ENCODE measurements at regions not wholly inside any gene's neighbourhood (a gene's known extent, or its start where the extent isn't known, plus 50 kb on each side); places are given as distances from the start of the nearest gene placed in this dataset.

DNA sequence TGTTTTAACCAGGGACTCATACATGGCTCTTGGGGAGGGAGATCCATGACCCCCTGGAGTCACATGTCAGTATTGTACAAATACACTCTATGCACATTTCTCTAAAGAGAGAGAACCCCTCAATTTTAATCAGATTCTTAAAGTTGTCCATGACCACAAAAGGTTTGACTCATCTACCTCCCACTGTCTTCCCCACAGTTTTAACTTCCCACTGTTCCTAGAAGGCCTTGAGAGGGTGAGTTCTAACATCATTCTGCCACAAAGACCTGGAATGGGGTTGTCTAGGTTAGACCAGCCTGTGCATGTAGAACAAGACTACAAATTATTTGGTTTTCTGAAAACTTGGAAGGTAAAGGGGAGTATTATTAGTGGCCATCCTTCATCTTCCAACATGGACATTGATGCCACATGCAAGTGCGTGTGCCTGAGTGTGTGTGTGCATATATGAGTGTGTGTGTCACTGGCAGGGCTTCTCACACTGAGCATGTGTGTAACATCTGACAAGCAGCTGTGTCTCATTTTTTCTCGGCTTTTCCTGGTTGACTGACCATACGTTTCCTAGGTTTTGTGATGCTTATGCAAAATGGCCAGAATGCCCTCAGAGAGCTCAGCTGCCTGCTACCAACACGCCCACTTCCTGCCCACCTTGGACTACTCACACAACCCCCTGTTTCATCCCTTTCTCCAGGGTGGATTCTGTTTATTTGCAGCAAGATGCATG is 94.6 kb upstream of the LGALSL start:
- Histone ChIP-seq H3K36me3 (ENCODE audit: control insufficient read depth, insufficient read depth, low read length) (no peaks in the 10 kb centered on the region), H2AFZ (ENCODE audit: low read length) (peak overlapping the region; percentile 59), H3K79me2 (ENCODE audit: control insufficient read depth, insufficient read depth, low read length) (no peaks in the 10 kb centered on the region), H3K4me3 (replicated peaks in 1 of 4; ENCODE audit: control extremely low read depth in 1 of 4, insufficient read depth in 1 of 4, low read depth in 3 of 4, low read length in 4 of 4) (no peak overlapping the region), H3K27ac (ENCODE audit: insufficient read depth, low read length) (peak overlapping the region; percentile 29), H3K4me2 (ENCODE audit: extremely low read depth, insufficient read depth, low read length) (peak overlapping the region; percentile 44), H3K9me3 (ENCODE audit: control insufficient read depth, insufficient read depth, low read depth, low read length) (no peaks in the 10 kb centered on the region), H3K4me1 (ENCODE audit: control insufficient read depth, extremely low read depth, insufficient read depth, low read length) (peaks cover 17% of the 10 kb centered on the region), H3K9ac (ENCODE audit: insufficient read depth, low read length) (no peak overlapping the region), H3K27me3 (ENCODE audit: control insufficient read depth, insufficient read depth, low read length) (peaks cover 13% of the 10 kb centered on the region), H4K20me1 (ENCODE audit: control insufficient read depth, extremely low read depth, insufficient read depth, low read length) (no peaks in the 10 kb centered on the region)
- TF ChIP-seq, protein P1, sequence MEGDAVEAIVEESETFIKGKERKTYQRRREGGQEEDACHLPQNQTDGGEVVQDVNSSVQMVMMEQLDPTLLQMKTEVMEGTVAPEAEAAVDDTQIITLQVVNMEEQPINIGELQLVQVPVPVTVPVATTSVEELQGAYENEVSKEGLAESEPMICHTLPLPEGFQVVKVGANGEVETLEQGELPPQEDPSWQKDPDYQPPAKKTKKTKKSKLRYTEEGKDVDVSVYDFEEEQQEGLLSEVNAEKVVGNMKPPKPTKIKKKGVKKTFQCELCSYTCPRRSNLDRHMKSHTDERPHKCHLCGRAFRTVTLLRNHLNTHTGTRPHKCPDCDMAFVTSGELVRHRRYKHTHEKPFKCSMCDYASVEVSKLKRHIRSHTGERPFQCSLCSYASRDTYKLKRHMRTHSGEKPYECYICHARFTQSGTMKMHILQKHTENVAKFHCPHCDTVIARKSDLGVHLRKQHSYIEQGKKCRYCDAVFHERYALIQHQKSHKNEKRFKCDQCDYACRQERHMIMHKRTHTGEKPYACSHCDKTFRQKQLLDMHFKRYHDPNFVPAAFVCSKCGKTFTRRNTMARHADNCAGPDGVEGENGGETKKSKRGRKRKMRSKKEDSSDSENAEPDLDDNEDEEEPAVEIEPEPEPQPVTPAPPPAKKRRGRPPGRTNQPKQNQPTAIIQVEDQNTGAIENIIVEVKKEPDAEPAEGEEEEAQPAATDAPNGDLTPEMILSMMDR (conservative IDR thresholded peaks at IDR 0.05 in 1 of 2, IDR thresholded peaks at IDR 0.05 in 1 of 2; ENCODE audit: low read depth in 1 of 2, low read length in 2 of 2) = no peak
- TF ChIP-seq EZH2 (IDR thresholded peaks at IDR 0.05; ENCODE audit: low read length, missing control alignments) = no peak
- DNase-seq (ENCODE audit: low read depth in 2 of 2) = peak; percentile 34 to 70

DNA sequence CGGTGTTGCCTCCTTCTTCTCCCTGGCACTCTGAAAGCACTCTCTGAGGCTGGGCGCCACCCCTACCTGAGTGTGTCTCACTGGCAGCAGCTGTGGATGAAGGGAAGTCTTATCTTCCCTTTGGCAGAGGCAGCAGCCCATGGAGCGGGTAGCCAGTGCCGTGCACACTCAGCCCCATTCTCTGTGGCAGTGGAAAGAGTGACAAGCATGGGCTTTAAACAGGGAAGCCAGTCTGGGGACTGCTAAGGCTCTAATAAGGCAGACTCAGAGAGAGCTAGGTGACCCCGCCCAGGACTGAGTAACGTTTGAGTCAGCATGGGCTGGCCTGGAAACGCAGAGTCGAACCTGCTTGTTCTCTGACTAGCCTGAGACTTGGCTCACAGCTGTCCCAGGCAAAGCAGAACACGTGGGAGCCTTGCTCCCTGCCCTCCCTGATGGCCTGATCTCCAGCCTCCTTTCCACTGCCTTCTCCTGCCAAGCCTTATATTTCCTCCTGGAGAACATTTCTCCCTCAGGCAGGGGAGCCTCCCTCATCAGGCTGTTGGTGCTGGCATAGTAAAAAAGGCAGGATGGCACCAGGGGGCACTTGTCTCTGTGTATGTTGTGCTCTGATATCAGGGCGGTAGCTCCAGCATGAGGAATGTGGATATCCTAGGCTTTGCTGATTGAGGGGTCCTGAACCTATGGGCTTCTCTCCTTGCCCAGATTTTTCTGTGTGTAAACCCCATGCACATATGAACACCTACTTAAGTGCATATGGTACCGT is 93.9 kb upstream of the LGALSL start:
- H3K4me3 ChIP-seq (replicated peaks in 1 of 4; ENCODE audit: control extremely low read depth in 1 of 4, insufficient read depth in 1 of 4, low read depth in 3 of 4, low read length in 4 of 4) = no peak overlapping the region
- H3K9me3 ChIP-seq (ENCODE audit: control insufficient read depth, insufficient read depth, low read depth, low read length) = no peaks in the 10 kb centered on the region
- DNase-seq (ENCODE audit: low read depth in 2 of 2) = peak; percentile 94 to 95
- peak overlapping the region; percentile 29 for H3K27ac ChIP-seq (ENCODE audit: insufficient read depth, low read length)
- peaks cover 15% of the 10 kb centered on the region for H3K4me1 ChIP-seq (ENCODE audit: control insufficient read depth, extremely low read depth, insufficient read depth, low read length)
- H3K4me2 ChIP-seq (ENCODE audit: extremely low read depth, insufficient read depth, low read length) = peak overlapping the region; percentile 44
- H3K79me2 ChIP-seq (ENCODE audit: control insufficient read depth, insufficient read depth, low read length) = no peaks in the 10 kb centered on the region
- peaks cover 13% of the 10 kb centered on the region for H3K27me3 ChIP-seq (ENCODE audit: control insufficient read depth, insufficient read depth, low read length)
- H4K20me1 ChIP-seq (ENCODE audit: control insufficient read depth, extremely low read depth, insufficient read depth, low read length) = no peaks in the 10 kb centered on the region
- H3K36me3 ChIP-seq (ENCODE audit: control insufficient read depth, insufficient read depth, low read length) = no peaks in the 10 kb centered on the region
- no peak overlapping the region for H3K9ac ChIP-seq (ENCODE audit: insufficient read depth, low read length)
- H2AFZ ChIP-seq (ENCODE audit: low read length) = peak overlapping the region; percentile 59
- no peak for TF ChIP-seq EZH2 (IDR thresholded peaks at IDR 0.05; ENCODE audit: low read length, missing control alignments)
- TF ChIP-seq, protein P1 (conservative IDR thresholded peaks at IDR 0.05 in 1 of 2, IDR thresholded peaks at IDR 0.05 in 1 of 2; ENCODE audit: low read depth in 1 of 2, low read length in 2 of 2) = no peak

DNA sequence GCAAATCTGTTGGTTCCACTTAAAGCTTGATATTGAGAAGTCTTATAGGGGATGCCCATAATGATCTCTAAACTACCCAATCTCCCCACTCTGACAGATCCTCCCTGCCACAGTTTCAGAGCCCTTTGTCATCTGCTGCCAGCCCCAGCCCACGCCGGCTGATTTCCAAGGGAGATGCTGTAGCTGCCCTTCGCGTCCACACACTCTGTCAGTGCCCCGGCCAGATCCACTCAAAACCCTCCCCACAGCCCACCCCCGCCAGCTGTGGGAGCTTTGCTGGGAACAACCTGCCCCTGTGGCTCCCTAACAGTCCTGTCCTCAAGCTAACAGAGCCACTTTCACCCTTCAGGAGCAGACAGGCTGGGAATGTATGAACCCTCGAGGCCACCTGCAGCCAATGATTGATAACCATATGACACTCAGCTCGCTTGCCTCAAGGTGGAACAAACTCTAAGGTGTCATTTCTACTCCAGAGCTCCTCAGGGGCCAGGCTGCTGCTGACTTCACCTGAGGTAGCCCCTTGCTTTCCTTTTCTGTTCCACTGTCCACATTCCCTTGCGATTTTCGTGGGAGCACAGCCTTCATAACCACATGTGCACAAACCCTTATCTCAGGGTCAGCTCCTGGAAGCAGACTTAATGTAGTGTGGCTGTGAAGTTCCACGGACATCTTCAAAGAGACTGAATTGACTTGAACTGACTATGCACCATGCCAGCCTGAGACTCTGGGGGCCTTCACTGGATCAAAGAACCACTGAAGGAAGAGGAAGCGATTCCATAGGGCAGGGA is 92.6 kb upstream of the LGALSL start:
- DNase-seq (ENCODE audit: low read depth in 2 of 2) = no peak
- no peaks in the 10 kb centered on the region for H4K20me1 ChIP-seq (ENCODE audit: control insufficient read depth, extremely low read depth, insufficient read depth, low read length)
- H3K4me1 ChIP-seq (ENCODE audit: control insufficient read depth, extremely low read depth, insufficient read depth, low read length) = peaks cover 12% of the 10 kb centered on the region
- peaks cover 13% of the 10 kb centered on the region for H3K27me3 ChIP-seq (ENCODE audit: control insufficient read depth, insufficient read depth, low read length)
- TF ChIP-seq, protein P1 (conservative IDR thresholded peaks at IDR 0.05 in 1 of 2, IDR thresholded peaks at IDR 0.05 in 1 of 2; ENCODE audit: low read depth in 1 of 2, low read length in 2 of 2) = no peak
- TF ChIP-seq EZH2 (IDR thresholded peaks at IDR 0.05; ENCODE audit: low read length, missing control alignments) = no peak
- H3K4me2 ChIP-seq (ENCODE audit: extremely low read depth, insufficient read depth, low read length) = no peak overlapping the region
- H3K79me2 ChIP-seq (ENCODE audit: control insufficient read depth, insufficient read depth, low read length) = no peaks in the 10 kb centered on the region
- no peaks in the 10 kb centered on the region for H3K9me3 ChIP-seq (ENCODE audit: control insufficient read depth, insufficient read depth, low read depth, low read length)
- no peak overlapping the region for H3K27ac ChIP-seq (ENCODE audit: insufficient read depth, low read length)
- no peak overlapping the region for H3K4me3 ChIP-seq (replicated peaks in 1 of 4; ENCODE audit: control extremely low read depth in 1 of 4, insufficient read depth in 1 of 4, low read depth in 3 of 4, low read length in 4 of 4)
- no peak overlapping the region for H3K9ac ChIP-seq (ENCODE audit: insufficient read depth, low read length)
- no peak overlapping the region for H2AFZ ChIP-seq (ENCODE audit: low read length)
- no peaks in the 10 kb centered on the region for H3K36me3 ChIP-seq (ENCODE audit: control insufficient read depth, insufficient read depth, low read length)

All from fibroblast of lung (primary cell).